ENCODE measurements at regions not wholly inside any gene's neighbourhood (a gene's known extent, or its start where the extent isn't known, plus 50 kb on each side); places are given as distances from the start of the nearest gene placed in this dataset.

- TF ChIP-seq, protein P1, sequence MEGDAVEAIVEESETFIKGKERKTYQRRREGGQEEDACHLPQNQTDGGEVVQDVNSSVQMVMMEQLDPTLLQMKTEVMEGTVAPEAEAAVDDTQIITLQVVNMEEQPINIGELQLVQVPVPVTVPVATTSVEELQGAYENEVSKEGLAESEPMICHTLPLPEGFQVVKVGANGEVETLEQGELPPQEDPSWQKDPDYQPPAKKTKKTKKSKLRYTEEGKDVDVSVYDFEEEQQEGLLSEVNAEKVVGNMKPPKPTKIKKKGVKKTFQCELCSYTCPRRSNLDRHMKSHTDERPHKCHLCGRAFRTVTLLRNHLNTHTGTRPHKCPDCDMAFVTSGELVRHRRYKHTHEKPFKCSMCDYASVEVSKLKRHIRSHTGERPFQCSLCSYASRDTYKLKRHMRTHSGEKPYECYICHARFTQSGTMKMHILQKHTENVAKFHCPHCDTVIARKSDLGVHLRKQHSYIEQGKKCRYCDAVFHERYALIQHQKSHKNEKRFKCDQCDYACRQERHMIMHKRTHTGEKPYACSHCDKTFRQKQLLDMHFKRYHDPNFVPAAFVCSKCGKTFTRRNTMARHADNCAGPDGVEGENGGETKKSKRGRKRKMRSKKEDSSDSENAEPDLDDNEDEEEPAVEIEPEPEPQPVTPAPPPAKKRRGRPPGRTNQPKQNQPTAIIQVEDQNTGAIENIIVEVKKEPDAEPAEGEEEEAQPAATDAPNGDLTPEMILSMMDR (IDR thresholded peaks at IDR 0.05; ENCODE audit: low read depth, low read length) = no peak
- H3K4me3 ChIP-seq (replicated peaks in 1 of 2; ENCODE audit: low read depth in 2 of 2, low read length in 2 of 2) = no peak overlapping the region
- DNase-seq (ENCODE audit: low read depth in 2 of 2) = peak in 1 of 2 donors; percentile 9
These were observed 88.7 kb upstream of the TNIK start for GRCh38 chr3:171548917-171549316.

DNA sequence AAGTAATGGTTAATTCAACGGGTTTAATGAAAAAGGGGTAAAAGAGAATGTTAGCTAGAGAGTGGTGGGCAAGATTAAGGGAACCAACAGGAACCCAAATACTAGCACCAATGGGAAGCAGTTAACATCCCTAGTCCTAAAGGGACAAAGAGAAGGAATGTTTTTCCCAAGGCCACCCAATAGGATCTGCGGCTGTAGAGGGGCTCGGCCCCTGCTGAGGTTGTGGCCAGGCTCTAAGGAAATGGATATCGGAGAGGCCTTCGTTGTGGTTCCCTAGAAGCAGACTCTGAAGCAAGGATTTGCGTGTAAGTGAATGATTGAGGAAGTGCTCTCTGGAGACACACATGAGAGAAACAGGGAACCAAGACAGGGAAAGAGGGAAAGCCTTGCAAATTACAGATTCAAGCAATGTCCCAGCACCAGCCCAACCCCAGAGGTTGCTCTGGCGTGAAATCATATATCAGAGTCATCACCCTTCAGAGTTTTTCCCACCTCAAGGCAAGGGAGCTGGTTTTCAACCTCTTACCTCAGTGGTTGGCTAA is 83.6 kb upstream of the TNIK start:
- TF ChIP-seq, protein P1 (IDR thresholded peaks at IDR 0.05; ENCODE audit: low read depth, low read length) = no peak
- DNase-seq (ENCODE audit: low read depth in 2 of 2) = no peak
- no peak overlapping the region for H3K4me3 ChIP-seq (replicated peaks in 1 of 2; ENCODE audit: low read depth in 2 of 2, low read length in 2 of 2)

DNA sequence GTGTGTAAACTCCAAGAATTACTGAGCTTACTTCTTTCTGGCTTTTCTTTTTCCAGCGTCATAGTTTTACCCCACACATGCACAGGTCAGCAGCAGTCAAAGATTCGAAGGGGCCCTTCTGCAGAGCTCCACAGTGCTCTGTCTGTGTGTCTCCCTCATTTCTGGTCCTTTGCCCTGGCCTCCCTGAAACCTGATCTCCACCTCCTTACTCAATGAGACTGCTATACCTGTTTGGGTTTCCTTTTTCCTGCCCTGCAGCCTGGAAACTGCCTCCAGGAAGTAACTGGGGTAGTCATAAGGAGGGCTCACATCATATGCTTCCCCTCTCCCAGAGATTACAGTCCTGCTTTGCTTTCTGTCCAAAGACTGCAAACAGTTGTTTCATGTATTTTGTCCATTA is 82.8 kb upstream of the TNIK start:
- no peak overlapping the region for H3K4me3 ChIP-seq (replicated peaks in 1 of 2; ENCODE audit: low read depth in 2 of 2, low read length in 2 of 2)
- no peak for DNase-seq (ENCODE audit: low read depth in 2 of 2)
- TF ChIP-seq, protein P1 (IDR thresholded peaks at IDR 0.05; ENCODE audit: low read depth, low read length) = no peak

- H3K4me3 ChIP-seq (replicated peaks in 1 of 2; ENCODE audit: low read depth in 2 of 2, low read length in 2 of 2) = no peak overlapping the region
- TF ChIP-seq, protein P1 (IDR thresholded peaks at IDR 0.05; ENCODE audit: low read depth, low read length) = no peak
- DNase-seq (ENCODE audit: low read depth in 2 of 2) = no peak
These were observed 81.4 kb upstream of the TNIK start for GRCh38 chr3:171541647-171542046.

- TF ChIP-seq, protein P1 (IDR thresholded peaks at IDR 0.05; ENCODE audit: low read depth, low read length) = no peak
- H3K4me3 ChIP-seq (replicated peaks in 1 of 2; ENCODE audit: low read depth in 2 of 2, low read length in 2 of 2) = no peak overlapping the region
- DNase-seq (ENCODE audit: low read depth in 2 of 2) = no peak
These were observed 81.0 kb upstream of the TNIK start for GRCh38 chr3:171541181-171541580.

GRCh38 chr3:171535799-171536198 is 75.6 kb upstream of the TNIK start:
- TF ChIP-seq, protein P1 (IDR thresholded peaks at IDR 0.05; ENCODE audit: low read depth, low read length) = no peak
- no peak for DNase-seq (ENCODE audit: low read depth in 2 of 2)
- H3K4me3 ChIP-seq (replicated peaks in 1 of 2; ENCODE audit: low read depth in 2 of 2, low read length in 2 of 2) = no peak overlapping the region

DNA sequence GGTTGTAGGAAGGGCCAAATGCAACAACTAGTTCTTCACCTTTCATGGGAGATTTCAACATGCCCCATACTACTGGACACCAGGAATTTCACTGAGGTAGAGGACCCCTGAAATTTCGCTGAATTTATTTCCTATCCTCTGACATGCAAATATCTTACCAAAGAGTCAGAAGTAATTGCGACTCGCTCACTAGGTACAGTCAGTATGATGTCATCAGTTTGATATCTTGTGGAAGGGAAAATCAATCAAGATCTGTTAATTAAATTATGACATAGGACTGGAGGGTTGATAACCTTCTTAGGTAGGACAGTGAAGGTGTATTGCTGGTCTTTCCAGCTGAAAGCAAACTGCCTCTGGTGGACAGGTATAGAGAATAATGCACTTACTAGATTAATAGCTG is 74.9 kb upstream of the TNIK start:
- TF ChIP-seq, protein P1 (IDR thresholded peaks at IDR 0.05; ENCODE audit: low read depth, low read length) = no peak
- no peak overlapping the region for H3K4me3 ChIP-seq (replicated peaks in 1 of 2; ENCODE audit: low read depth in 2 of 2, low read length in 2 of 2)
- DNase-seq (ENCODE audit: low read depth in 2 of 2) = no peak
